CD14-positive monocyte (primary cell): ENCODE measurements at regions not wholly inside any gene's neighbourhood (a gene's known extent, or its start where the extent isn't known, plus 50 kb on each side); places are given as distances from the start of the nearest gene placed in this dataset.

Source experiments
- DNase-seq, 3 donors: peaks; one replicate each; pipeline ENCODE4 v3.0.0-alpha.2; 2011 to 2022
- H2AFZ ChIP-seq: 2 replicates; pipeline ENCODE4 v1.6.0; 2012; ENCODE audit warnings: mild to moderate bottlenecking, low read depth, low read length, inconsistent platforms; ENCODE audit not compliant: insufficient read depth, poor library complexity, severe bottlenecking
- H3K27ac ChIP-seq, 2 donors: 1 replicate in 1 of 2; 2 replicates in 1 of 2; pipeline ENCODE4 v1.5.1; 2012 to 2013; ENCODE audit warnings: low read length in 2 of 2, control low read depth in 1 of 2, inconsistent platforms in 1 of 2, low read depth in 1 of 2, mild to moderate bottlenecking in 1 of 2
- H3K27me3 ChIP-seq, 2 donors: one replicate each; pipeline versions ENCODE4 v1.6.0 to v1.6.1; 2011 to 2013; ENCODE audit warnings: low read length in 2 of 2; ENCODE audit not compliant: control insufficient read depth in 2 of 2, insufficient read depth in 2 of 2
- H3K36me3 ChIP-seq, 2 donors: replicated peaks in 1 of 2; 1 replicate in 1 of 2; 2 replicates in 1 of 2; pipeline versions ENCODE4 v1.5.1 to v1.6.1; 2012 to 2013; ENCODE audit warnings: low read length in 2 of 2, control low read depth in 1 of 2, inconsistent platforms in 1 of 2, mild to moderate bottlenecking in 1 of 2; ENCODE audit not compliant: insufficient read depth in 2 of 2, control insufficient read depth in 1 of 2
- H3K4me1 ChIP-seq, 2 donors: 1 replicate in 1 of 2; 2 replicates in 1 of 2; pipeline versions ENCODE4 v1.5.1 to v1.6.1; 2012 to 2013; ENCODE audit warnings: low read length in 2 of 2, control low read depth in 1 of 2, inconsistent platforms in 1 of 2, mild to moderate bottlenecking in 1 of 2, moderate library complexity in 1 of 2; ENCODE audit not compliant: insufficient read depth in 2 of 2, control insufficient read depth in 1 of 2
- H3K4me2 ChIP-seq: replicated peaks from 2 replicates; pipeline ENCODE3; 2012; ENCODE audit warnings: low read length, moderate library complexity, mild to moderate bottlenecking; ENCODE audit not compliant: poor library complexity, severe bottlenecking; ENCODE audit errors: extremely low read depth
- H3K4me3 ChIP-seq, 3 experiments: fragments of 200-600 bp in 1 of 3; sonication (generic) in 1 of 3; replicated peaks in 1 of 3; 1 replicate in 2 of 3; 2 replicates in 1 of 3; pipeline ENCODE4 v1.5.1; 2011 to 2013; ENCODE audit warnings: low read length in 3 of 3, mild to moderate bottlenecking in 3 of 3, control low read depth in 2 of 3, low read depth in 2 of 3, inconsistent platforms in 1 of 3, moderate library complexity in 1 of 3
- H3K79me2 ChIP-seq: 2 replicates; pipeline ENCODE4 v1.6.0; 2012; ENCODE audit warnings: mild to moderate bottlenecking, control low read depth, inconsistent platforms, low read length, moderate library complexity; ENCODE audit not compliant: insufficient read depth
- H3K9ac ChIP-seq: 2 replicates; pipeline ENCODE4 v1.6.0; 2017; ENCODE audit warnings: low read length, mild to moderate bottlenecking; ENCODE audit not compliant: insufficient read depth, poor library complexity, severe bottlenecking
- H3K9me3 ChIP-seq, 2 donors: replicated peaks in 1 of 2; 1 replicate in 1 of 2; 2 replicates in 1 of 2; pipeline versions ENCODE4 v1.5.1 to v1.6.1; 2012 to 2013; ENCODE audit warnings: low read length in 2 of 2, control low read depth in 1 of 2; ENCODE audit not compliant: control insufficient read depth in 1 of 2, insufficient read depth in 1 of 2
- H4K20me1 ChIP-seq: 2 replicates; pipeline ENCODE4 v1.6.0; 2012; ENCODE audit warnings: mild to moderate bottlenecking, low read length, control low read depth, moderate library complexity; ENCODE audit not compliant: insufficient read depth
- H3K27ac Mint-ChIP-seq, 7 donors: one replicate each; pipeline ENCODE4 v1.8.0; 2020; ENCODE audit warnings: mild to moderate bottlenecking in 7 of 7, mixed read lengths in 7 of 7, moderate library complexity in 6 of 7, inconsistent platforms in 2 of 7
- H3K27me3 Mint-ChIP-seq, 3 donors: one replicate each; pipeline ENCODE4 v1.8.0; 2021 to 2022; ENCODE audit warnings: low read depth in 3 of 3, mild to moderate bottlenecking in 3 of 3, mixed read lengths in 3 of 3, moderate library complexity in 3 of 3, inconsistent platforms in 1 of 3
- H3K36me3 Mint-ChIP-seq, 2 donors: one replicate each; pipeline ENCODE4 v1.8.0; 2020; ENCODE audit warnings: mixed read lengths in 2 of 2, inconsistent platforms in 1 of 2, mild to moderate bottlenecking in 1 of 2
- H3K4me1 Mint-ChIP-seq: one replicate; pipeline ENCODE4 v1.8.0; 2020; ENCODE audit warnings: mild to moderate bottlenecking, mixed read lengths
- H3K4me3 Mint-ChIP-seq, 2 donors: one replicate each; pipeline ENCODE4 v1.8.0; 2020; ENCODE audit warnings: mild to moderate bottlenecking in 2 of 2, mixed read lengths in 2 of 2, moderate library complexity in 1 of 2
- H3K9me3 Mint-ChIP-seq, 7 donors: one replicate each; pipeline ENCODE4 v1.8.0; 2020 to 2022; ENCODE audit warnings: mixed read lengths in 7 of 7, mild to moderate bottlenecking in 6 of 7, moderate library complexity in 6 of 7, inconsistent platforms in 2 of 7
- CTCF ChIP-seq: fragments of 200-600 bp; IDR thresholded peaks from one replicate; pipeline ENCODE4 v1.8.0; 2022; ENCODE audit warnings: antibody characterized with exemption, mild to moderate bottlenecking
- WGBS: methylation state at CpG from one replicate; pipeline ENCODE4 v1.1.5; 2013; ENCODE audit warnings: missing lambda C conversion rate; ENCODE audit not compliant: insufficient coverage; 5-methylcytosine and 5-hydroxymethylcytosine counted together
- intact Hi-C, 2 donors: fragments of 100-400 bp; cut with micrococcal nuclease; formaldehyde crosslinking; loops; one replicate each; pipeline versions ENCODE4 v1.15.0 to v1.15.1; 2023

DNA sequence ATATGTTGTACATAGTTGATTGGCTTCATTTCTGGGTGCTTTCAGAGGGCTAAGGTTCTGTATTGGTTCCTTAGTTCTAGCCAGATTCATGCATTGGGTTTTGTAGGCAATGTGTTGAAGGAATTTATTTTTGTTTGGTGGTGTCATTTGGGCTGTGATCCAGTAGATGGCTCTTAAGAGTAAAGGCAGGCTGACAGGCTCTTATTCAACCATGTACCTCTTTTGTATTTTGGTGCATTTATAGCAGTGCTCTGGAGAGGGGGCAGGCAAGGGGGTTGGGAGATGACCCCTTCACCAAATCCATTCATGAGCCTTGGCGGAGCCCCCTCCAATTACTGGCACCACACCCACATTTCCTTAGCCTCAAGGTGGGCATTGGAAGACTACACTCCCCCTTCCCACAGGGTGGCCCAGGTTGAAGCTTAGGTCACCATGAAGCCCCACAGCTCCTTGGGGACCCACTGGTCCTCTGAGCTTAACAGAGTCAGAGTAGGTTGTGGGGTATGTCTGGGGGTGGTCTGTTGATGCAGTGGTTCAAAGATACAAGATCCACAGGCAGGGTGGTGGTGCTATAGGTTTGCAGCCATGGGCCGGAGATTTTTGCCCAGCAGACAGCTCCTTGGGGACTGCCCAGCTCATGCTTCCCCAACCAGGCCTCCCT is 143.0 kb upstream of the GNPDA2 start:
- intact Hi-C loops: no loop called here
- Mint-ChIP-seq H3K9me3 (peaks cover 0 to 9% (median 2%) of the 10 kb centered on the region in 7 donors), H3K4me1 (peaks cover 2% of the 10 kb centered on the region), H3K27ac (peak overlapping the region in 1 of 7 donors; percentile 34), H3K27me3 (peaks cover 0 to 10% (median 4%) of the 10 kb centered on the region in 3 donors), H3K4me3 (peak overlapping the region in 1 of 2 donors; percentile 16), H3K36me3 (no peaks in the 10 kb centered on the region)
- Histone ChIP-seq H2AFZ (no peak overlapping the region), H3K27me3 (no peaks in the 10 kb centered on the region), H3K36me3 (no peaks in the 10 kb centered on the region), H3K4me3 (no peak overlapping the region), H3K9ac (no peak overlapping the region), H3K27ac (no peak overlapping the region), H3K4me1 (no peaks in the 10 kb centered on the region), H4K20me1 (no peaks in the 10 kb centered on the region), H3K9me3 (peaks cover 0 to 8% of the 10 kb centered on the region in 2 donors), H3K79me2 (no peaks in the 10 kb centered on the region), H3K4me2 (no peak overlapping the region)
- no peak for TF ChIP-seq CTCF
- DNase-seq: no peak
- 85% methylated on average over 2 of the region's 2 CpGs for WGBS

GRCh38 chr4:44861756-44862155 is 135.4 kb upstream of the GNPDA2 start:
- intact Hi-C loops: no loop called here
- no peaks in the 10 kb centered on the region for H3K36me3 ChIP-seq
- H3K79me2 ChIP-seq: no peaks in the 10 kb centered on the region
- H3K4me2 ChIP-seq: peak overlapping the region; percentile 33
- peak overlapping the region in 1 of 3 experiments; percentile 10 for H3K4me3 ChIP-seq
- no peaks in the 10 kb centered on the region for H3K9me3 ChIP-seq
- peak; percentile 3 to 16 (median 14) for DNase-seq
- Mint-ChIP-seq H3K9me3 (peaks cover 0 to 10% (median 4%) of the 10 kb centered on the region in 7 donors), H3K27me3 (peaks cover 0 to 7% (median 2%) of the 10 kb centered on the region in 3 donors), H3K36me3 (no peaks in the 10 kb centered on the region), H3K4me3 (peak overlapping the region in 1 of 2 donors; percentile 24), H3K4me1 (peaks cover 12% of the 10 kb centered on the region), H3K27ac (peak overlapping the region in 2 of 7 donors; percentile 38 to 60)
- TF ChIP-seq CTCF: no peak
- H4K20me1 ChIP-seq: no peaks in the 10 kb centered on the region
- H2AFZ ChIP-seq: no peak overlapping the region
- peak overlapping the region in 1 of 2 donors; percentile 3 for H3K27ac ChIP-seq
- peaks cover 8 to 18% of the 10 kb centered on the region in 2 donors for H3K4me1 ChIP-seq
- H3K9ac ChIP-seq: no peak overlapping the region
- H3K27me3 ChIP-seq: no peaks in the 10 kb centered on the region
